CD4-positive, alpha-beta T cell treated with Interleukin-15 for 4 hours (primary cell): ENCODE measurements at regions not wholly inside any gene's neighbourhood (a gene's known extent, or its start where the extent isn't known, plus 50 kb on each side); places are given as distances from the start of the nearest gene placed in this dataset.
"Not testable (repeated sequence)": the region's sequence is repeated elsewhere in the genome, so short reads cannot be mapped to it uniquely, and the experiment has no call there.

ENCODE experiments used
- DNase-seq: peaks from one replicate; pipeline ENCODE4 v3.0.0-alpha.2; 2020; ENCODE audit warnings: low spot score

DNA sequence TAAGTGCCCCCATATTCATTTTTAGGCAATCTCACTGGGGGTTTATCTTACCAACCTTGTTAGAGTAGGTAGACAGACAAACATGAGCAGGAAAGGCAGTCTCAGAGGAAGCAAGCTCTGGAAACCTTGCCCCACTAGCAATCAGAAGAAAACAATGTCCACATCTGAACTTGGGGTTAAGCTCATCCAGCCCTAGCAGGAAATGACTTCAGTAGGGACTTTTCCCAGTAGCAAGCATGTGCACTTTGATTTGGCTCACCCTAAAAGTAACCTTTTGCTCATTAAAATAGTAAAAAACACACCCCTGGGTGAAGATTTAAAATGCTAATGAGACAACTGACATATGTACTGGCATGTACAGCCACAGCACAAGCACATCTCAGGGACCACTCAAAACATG, 175.5 kb downstream of the AKAIN1 start:
- DNase-seq: no peak

DNA sequence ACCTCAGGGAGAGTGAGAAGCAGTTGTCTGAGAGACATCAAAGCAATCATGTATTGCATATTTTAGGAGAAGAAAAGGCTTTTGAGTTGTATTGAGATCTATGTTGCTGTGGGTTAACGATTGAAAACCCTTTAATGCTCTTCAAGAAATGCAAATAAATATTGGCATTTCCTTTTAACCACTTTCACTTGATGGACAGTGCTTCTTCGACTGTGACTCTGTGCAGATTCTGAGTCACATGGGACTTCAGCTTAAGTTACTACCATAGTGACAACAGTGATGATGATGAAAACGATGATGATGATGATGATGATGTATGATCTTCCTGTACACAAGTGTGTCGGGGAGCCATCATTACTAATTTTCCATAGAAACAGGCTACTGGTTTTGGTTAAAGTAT, 181.8 kb downstream of the AKAIN1 start:
- no peak for DNase-seq

DNA sequence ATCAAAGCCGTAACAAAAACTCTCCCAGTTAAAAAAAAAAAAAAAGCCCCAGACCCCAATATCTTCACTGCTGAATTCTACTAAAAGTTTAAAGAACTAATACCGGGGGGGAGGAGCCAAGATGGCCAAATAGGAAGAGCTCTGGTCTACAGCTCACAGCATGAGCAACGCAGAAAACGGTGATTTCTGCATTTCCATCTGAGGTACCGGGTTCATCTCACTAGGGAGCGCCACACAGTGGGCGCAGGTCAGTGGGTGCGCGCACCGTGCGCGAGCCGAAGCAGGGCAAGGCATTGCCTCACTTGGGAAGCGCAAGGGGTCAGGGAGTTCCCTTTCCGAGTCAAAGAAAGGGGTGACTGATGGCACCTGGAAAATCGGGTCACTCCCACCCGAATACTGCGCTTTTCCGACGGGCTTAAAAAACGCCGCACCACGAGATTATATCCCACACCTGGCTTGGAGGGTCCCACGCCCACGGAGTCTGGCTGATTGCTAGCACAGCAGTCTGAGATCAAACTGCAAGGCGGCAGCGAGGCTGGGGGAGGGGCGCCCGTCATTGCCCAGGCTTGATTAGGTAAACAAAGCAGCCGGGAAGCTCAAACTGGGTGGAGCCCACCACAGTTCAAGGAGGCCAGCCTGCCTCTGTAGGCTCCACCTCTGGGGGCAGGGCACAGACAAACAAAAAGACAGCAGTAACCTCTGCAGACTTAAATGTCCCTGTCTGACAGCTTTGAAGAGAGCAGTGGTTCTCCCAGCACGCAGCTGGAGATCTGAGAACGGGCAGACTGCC, 192.8 kb downstream of the AKAIN1 start:
- not testable (repeated sequence) for DNase-seq

DNA sequence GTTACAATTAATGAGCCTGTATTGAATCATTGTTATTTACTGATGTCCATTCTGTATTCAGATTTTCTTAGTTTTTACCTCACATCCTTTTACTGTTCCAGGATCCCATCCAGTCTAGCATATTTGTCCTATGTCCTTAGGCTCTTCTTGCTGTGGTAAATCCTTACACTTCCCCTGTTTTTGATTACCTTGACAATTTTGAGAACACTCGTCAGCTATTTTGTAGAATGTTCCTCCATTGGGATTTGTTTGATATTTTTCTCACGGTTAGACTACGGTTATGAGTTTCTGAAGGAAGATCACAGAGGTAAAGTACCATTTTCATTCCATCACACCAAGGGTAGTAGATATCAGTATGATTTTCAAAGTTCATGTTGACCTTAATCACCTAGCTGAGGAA, 202.3 kb downstream of the AKAIN1 start:
- DNase-seq: no peak

DNA sequence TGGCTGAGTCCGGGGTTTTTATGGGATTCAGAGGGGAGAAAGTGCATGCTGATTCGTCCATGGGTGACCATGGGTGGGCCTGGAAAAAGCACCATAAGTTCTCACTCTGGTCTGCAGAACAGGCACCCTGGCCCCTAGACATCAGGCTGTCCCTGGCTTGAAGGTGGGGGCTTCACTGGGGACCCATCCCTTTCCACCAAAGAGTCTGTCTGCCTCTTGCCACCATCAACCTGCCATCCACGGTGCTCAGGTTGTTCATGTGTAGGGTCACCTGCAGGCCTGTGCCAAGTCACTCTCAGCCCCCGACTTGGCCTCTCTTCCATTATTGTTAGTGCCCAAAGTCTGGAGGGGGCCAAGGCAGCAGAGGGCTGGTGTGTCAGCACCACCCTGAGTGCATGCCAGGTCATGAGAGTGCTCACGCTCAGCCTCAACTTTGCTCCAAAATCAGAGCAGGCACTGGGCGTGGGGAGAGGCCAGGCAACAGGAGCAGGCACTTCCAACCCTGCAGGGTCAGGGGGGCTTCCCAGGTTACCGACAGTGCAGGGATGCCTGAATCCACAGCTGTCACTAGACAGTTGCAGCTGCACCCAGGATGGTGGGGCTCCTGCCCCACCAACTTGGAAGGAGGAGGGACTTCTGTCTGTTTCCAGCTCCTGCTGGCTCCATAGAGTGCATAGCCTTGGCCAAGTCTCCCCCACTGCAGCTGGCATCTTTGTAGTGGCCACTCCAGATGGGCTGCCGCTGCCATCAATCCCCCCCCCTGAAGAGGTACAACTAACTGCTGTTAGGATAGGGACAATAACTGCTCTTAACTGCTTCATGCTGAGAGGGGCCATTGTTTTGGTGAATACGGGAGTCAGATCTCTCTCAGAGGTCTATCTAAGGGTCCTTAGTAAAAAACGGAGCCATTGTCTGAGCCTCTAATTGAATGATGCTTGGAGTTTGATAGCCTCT, 209.3 kb downstream of the AKAIN1 start:
- DNase-seq: no peak

DNA sequence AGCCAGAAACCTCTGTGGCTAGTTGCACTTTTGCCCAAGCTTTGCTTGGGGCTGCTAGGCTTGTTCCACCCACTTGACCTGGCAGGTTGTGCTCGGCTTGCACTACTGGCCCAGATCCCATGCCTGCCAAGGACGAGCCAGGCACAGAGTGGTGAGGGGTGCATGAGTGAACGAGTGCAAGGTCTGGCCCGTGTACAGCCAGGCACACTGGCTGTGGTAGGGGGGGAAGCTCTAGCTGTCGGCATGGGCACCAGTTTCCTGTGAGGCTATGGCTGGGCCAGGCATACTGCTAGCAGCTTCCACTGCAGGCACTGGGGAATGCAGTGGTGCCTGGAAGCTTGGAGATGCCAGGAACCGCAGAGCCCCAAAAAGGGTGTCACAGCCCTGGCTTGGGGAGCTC, 210.4 kb downstream of the AKAIN1 start:
- no peak for DNase-seq

DNA sequence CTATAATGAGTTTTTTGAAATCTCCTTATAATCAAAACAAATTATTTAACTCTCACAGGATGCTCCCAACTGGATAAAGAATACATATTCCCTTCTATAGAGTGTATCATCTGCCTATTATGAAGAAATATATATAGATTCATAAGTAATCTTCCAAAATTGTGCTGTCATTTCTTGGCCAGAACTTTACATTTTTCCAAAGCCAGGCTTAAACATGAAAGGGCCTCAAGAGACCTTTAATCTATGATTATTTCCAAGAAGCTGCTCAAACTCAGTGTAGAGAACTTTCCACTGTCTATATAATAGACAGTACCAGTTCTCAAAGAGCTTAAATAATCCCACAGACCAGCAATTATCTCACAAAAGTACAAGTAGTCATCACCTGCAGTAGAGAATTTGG, 211.0 kb downstream of the AKAIN1 start:
- DNase-seq: no peak

DNA sequence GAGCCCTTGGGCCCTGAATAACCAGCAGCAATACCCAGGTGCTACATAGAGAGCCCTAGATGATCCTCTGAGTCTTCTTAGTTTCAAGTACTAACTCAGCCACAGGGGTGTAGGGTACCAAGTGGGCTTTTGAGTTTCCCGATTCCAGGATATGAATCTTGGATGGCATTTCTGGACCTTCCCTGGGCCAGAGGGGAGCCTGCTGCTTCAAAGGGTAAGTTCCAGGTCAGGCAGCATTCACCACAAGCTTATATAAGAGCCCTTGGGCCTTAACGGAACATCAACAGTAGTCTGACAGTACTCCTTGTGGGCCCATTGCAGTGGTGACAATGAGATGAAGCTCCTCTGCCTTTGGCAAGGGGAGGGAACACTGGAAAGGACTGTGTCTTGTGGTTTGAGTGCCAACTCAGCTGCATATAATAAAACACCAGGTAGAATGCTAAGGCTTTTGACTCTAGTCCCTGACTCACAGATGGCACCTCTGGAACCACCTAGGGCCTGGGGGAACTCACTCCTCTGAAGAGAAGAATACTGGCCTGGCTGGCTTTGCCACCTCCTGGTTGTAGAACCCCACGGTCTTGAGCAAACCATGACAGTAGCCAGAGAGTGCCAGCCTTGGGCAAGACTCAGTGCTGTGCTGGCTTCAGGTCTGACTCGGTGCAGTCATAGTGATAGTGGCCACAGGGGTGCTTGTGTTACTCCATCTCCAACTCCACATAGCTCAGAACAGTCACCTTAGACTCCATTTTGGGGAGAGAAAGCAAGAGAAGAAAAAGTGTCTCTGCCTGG, 235.7 kb downstream of the AKAIN1 start:
- no peak for DNase-seq

DNA sequence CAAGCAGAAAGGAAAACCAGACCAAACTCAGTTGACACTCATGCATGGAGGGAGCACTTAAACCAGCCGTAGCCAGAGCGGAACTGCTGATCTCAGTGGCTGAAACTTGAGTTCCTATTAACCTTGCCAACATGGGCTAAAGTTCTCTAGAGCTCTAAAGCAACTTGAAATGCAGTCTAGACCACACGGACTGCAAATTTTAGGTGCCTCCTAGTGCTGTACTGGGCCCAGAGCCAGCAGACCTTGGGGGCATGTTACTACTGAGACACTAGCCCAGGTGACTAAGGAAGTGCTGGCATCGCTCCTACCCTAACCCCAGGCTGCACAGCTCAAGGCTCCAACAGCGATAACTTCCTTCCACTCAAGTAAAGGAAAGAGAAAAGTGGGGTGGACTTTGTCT, 236.5 kb downstream of the AKAIN1 start:
- DNase-seq: no peak

DNA sequence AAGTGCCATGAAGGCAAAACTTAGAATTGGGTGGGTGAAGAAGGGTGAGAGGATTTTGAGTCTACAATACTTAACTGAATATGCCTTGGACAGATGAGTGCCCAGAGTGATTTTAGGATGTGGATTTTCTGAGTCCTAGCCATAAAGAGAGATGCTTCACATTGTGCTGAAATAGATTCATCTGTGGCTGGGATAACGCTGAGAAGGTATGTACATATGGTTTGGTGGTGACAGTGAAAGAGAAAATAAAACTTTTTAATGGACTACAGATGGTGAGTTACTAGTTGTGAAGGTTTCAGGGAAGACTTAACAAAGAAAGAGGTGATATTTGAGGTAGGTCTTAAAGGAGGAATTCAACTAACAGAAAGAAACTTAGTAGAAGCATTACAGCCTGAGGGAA, 265.8 kb downstream of the AKAIN1 start:
- DNase-seq: no peak

DNA sequence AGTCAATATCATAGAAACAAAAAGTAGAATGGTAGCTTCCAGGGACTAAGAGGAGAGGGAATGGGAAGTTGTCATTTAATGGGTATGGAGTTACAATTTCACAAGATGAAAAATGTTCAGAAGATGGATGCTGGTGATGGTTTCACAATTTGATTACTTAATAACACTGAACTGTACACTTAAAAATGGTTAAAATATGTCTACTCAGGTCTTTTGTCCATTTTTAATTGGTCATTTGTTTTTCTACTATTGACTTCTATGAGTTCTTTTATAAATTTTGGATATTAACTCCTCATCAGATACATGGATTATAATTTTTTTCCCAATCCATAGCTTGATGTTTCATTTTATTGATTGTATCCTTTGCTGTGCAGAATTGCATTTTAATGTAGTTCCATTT, 275.5 kb downstream of the AKAIN1 start:
- DNase-seq: no peak

DNA sequence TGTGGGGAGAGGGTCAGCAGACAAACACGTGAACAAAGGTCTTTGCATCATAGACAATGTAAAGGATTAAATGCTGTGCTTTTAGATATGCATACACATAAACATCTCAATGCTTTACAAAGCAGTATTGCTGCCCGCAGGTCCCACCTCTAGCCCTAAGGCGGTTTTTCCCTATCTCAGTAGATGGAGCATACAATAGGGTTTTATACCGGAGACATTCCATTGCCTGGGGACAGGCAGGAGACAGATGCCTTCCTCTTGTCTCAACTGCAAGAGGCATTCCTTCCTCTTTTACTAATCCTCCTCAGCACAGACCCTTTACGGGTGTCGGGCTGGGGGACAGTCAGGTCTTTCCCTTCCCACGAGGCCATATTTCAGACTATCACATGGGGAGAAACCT, 279.5 kb downstream of the AKAIN1 start:
- DNase-seq: not testable (repeated sequence)

DNA sequence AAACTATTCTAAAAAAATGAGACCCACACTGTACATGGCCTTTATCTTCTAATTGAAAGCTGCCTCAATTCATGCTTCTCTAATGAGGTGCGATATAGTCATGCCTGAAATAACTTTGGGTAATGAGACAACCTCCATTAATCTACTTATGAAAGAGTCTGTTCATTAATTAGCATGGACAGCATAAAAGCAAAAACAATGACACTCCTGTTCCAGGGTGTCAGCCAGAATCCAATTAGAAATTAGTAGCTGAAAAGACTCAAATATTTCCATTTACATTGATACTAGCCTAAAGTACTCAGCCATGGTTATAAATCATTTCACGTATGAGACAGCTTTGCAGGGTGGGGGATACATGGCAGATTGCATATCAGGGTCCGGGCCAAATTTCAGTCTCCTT, 288.7 kb downstream of the AKAIN1 start:
- DNase-seq: no peak

DNA sequence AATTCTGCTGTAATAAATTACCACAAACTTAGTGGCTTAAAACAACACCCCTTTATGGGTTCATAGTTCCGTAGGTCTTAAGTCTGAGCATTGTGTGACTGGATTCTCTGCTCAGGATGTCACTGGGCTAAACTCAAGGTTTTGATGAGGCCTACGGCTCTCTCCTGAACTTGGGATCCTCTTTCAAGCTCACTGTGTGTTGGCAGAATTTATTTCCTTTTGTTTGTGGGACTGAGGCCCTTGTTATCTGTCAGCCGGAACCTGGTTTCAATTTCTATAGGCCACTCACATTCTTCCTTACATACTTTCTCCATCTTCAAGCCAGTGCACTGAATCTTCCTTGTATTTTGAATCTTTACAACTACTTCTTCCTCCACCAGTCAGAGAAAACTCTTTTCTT, 290.2 kb downstream of the AKAIN1 start:
- no peak for DNase-seq

DNA sequence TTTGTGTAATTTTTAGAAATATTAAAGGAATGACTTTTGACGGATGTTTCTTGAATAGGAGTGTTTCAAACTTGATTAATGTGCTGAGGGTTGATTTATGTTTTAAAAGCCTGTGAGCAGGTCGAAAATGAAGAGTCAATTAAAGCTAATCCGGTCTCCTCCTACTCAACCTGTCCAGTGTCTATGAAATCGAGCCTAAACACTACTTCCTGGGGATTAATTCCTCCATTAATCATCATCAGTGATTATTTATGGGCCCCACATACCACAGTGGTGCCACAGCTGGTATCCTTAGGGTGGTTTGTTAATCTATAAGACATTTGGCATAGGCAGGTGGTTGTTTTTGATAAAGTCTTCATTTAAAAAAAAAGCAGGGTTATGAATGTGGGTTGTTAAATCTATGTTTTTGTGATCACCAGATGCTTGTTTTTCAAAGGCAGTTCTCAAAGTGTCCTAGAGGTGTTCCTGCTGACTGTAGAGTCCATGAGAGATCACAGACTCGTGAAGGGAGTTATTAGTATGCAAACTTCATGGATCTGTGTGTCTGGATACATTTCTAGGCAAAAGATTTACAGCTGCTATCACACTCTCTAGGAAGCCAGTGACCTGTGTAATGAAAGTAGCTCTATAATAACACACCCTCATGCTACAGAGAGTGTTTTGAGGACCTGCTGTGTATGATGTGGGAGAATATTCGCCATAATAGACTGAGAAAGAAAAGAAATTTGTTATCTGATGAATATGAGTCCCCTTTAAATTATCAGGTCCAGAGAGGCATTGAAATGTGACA, 308.6 kb downstream of the AKAIN1 start:
- no peak for DNase-seq

DNA sequence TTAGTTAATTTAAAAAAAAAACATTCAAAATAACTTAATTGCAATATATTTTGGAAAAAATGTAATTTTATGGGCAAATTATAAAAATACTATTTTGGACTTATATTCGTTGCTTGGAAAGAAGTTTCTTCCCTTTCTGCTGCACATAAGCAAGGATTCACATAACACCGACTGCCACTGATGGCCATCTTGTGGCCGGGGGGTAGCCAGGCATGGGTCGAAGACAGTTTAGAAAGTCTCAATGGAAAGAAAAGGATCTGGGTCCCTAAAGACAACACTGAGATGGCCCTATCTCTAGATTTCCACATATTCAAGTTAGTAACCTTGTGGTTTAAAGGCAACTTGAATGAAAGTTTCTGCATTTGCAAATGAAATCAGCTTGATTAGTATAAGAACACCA, 318.6 kb downstream of the AKAIN1 start:
- DNase-seq: no peak

DNA sequence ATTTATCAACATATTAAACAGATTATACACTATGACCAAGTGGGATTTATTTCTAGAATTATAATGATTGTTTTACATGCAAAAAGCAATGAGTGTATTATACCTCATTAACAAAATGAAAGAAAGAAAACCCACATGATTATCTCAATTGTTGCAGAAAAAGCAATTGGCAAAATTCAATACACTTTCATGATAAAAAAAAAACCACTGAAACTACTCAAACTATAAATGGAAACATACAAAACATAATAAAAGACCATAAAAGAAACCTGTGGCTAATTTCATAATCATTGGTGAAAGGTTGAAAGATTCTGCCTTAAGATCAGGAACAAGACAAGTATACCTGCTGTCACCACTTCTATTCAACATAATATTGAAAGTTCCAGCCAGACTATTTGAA, 325.9 kb downstream of the AKAIN1 start:
- DNase-seq: no peak

DNA sequence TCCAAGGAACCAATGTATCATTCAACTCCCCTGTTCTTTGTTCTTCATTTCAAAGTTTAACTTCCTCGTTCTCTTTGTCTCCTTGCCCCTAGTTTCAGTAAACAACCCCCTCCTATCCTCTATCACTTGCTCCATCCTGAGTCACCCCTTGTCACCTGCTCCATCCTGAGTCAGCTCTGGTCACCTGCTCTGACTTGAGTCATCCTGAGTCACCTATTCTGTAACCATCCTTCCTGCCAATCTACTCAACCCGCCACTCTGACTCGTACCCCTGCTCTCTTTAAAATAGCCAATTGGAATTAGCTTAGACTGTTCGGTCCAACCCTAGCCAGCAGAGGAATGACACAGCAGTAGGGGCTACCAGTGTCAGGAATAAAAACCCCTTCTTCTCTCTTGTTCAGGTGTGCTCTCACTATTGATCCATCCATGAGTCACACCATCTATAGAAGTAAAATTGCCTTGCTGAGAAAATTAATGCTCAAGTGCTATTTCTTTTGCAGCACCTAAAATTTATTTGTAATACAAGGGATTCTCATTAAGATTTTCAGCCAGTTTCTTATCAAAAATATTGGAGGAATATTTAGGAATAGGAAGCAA, 326.8 kb downstream of the AKAIN1 start:
- DNase-seq: no peak

DNA sequence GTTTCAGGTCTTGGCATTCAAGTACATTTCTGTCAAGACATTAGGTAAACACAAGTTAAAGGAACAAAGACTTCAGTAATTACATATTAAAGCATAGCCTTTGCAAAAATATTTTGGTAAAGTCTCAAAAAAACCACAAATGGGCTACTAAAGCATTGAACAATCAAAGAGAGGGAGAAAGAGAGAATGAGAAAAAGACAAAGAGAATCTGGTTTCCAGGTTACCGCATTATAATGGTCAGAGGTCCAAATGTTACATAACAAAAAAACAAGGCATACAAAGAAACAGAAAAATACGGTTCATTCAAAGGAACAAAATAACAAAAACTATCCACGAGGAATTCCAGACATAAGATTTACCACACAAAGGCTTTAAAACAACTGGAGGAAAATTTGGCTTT, 327.9 kb downstream of the AKAIN1 start:
- DNase-seq: no peak

DNA sequence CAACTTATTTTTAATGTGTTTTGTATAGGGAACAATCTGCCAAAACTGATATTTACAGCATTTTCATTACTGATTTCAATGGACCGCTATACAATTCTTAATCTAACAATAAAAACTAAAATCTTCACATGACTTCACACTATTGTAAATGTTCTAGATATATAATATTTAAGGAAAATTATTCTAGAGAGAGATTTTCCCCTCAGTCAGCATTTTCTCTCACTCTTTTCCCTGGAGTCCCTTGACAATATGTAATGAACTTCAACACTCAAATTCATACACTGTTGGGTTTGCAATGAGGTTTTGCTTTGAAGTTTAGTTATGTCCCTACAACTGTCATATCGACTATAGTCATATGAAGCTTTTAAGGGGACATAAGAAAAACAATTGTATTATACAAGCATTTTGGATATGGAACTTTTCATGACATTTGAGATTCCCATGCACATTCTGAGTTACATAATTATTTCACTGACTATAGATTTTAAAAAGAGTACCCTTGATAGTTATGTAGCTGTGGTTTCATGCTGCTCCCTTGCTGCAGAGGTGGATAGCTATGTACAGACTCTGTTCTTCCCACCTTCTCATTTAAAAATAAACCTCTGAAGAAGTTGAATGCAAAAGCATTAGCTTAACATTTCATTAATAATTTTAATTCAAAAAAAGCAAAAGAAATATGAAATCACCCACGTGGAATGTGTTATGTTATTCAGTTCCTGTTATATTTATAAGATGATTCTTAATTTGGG, 338.5 kb downstream of the AKAIN1 start:
- DNase-seq: no peak

DNA sequence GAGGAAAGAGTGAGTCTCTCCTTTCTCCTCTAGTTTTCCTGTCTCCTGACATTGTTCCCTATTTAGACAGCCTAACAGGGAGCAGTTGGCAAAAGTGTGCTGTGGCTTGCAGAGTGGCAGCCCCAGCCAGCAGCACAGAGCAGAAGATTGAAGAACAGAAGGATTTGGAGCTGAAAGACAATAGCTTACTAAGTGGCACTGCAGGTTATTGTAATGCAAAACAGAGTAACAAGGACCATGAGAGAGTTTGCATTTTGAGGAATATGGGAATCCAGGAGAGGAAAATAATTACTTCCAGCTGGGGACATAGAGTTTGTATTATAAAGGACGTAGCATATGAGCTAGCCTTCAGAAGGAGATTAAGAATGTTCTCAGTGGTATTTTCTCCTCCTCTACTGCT, 342.4 kb downstream of the AKAIN1 start:
- no peak for DNase-seq
